GM06990 (cell line): ENCODE measurements at regions not wholly inside any gene's neighbourhood (a gene's known extent, or its start where the extent isn't known, plus 50 kb on each side); places are given as distances from the start of the nearest gene placed in this dataset.

Experiments
- DNase-seq: peaks from one replicate; pipeline ENCODE4 v3.0.0-alpha.2; 2011; ENCODE audit not compliant: insufficient read length; ENCODE audit errors: extremely low read depth
- H3K27me3 ChIP-seq: replicated peaks from 2 replicates; pipeline ENCODE4 v1.6.0; 2011; ENCODE audit warnings: low read length; ENCODE audit not compliant: control insufficient read depth, insufficient read depth
- H3K36me3 ChIP-seq: 2 replicates; pipeline ENCODE4 v1.5.1; 2011; ENCODE audit warnings: low read length; ENCODE audit not compliant: control insufficient read depth, insufficient read depth
- H3K4me3 ChIP-seq: replicated peaks from 2 replicates; pipeline ENCODE4 v1.5.1; 2011; ENCODE audit warnings: low read depth, mild to moderate bottlenecking, control low read depth, low read length
- CTCF ChIP-seq: IDR thresholded peaks from 2 replicates; pipeline ENCODE4 v1.5.1; 2011; ENCODE audit warnings: low read length, control low read depth, mild to moderate bottlenecking, inconsistent platforms; ENCODE audit not compliant: insufficient read depth, poor library complexity, severe bottlenecking

- Histone ChIP-seq H3K4me3 (no peak overlapping the region), H3K27me3 (no peaks in the 10 kb centered on the region), H3K36me3 (no peaks in the 10 kb centered on the region)
- DNase-seq = no peak
- TF ChIP-seq CTCF = no peak
Observed at GRCh38 chr15:29208836-29209235, 60.8 kb downstream of the NSMCE3 start.

- H3K36me3 ChIP-seq = no peaks in the 10 kb centered on the region
- H3K4me3 ChIP-seq = no peak overlapping the region
- TF ChIP-seq CTCF = no peak
- no peaks in the 10 kb centered on the region for H3K27me3 ChIP-seq
- no peak for DNase-seq
Observed at GRCh38 chr15:29208352-29208751, 61.3 kb downstream of the NSMCE3 start.

GRCh38 chr15:29207758-29208108 lies 61.9 kb downstream of the NSMCE3 start:
- no peak for TF ChIP-seq CTCF
- no peak for DNase-seq
- H3K4me3 ChIP-seq = no peak overlapping the region
- H3K36me3 ChIP-seq = no peaks in the 10 kb centered on the region
- H3K27me3 ChIP-seq = no peaks in the 10 kb centered on the region

GRCh38 chr15:29207027-29207757 lies 62.4 kb downstream of the NSMCE3 start:
- H3K27me3 ChIP-seq = no peaks in the 10 kb centered on the region
- no peak for TF ChIP-seq CTCF
- no peaks in the 10 kb centered on the region for H3K36me3 ChIP-seq
- no peak overlapping the region for H3K4me3 ChIP-seq
- no peak for DNase-seq

GRCh38 chr15:29205186-29205585 lies 64.4 kb downstream of the NSMCE3 start:
- H3K4me3 ChIP-seq = no peak overlapping the region
- no peak for TF ChIP-seq CTCF
- H3K27me3 ChIP-seq = no peaks in the 10 kb centered on the region
- H3K36me3 ChIP-seq = no peaks in the 10 kb centered on the region
- DNase-seq = no peak

GRCh38 chr15:29204369-29204755 lies 65.3 kb downstream of the NSMCE3 start:
- DNase-seq = no peak
- no peaks in the 10 kb centered on the region for H3K36me3 ChIP-seq

More at GRCh38 chr15:29204369-29204755, 65.3 kb downstream of the NSMCE3 start:
- no peak for TF ChIP-seq CTCF
- H3K27me3 ChIP-seq = no peaks in the 10 kb centered on the region
- H3K4me3 ChIP-seq = no peak overlapping the region
